GM19324 (cell line): ENCODE measurements at regions not wholly inside any gene's neighbourhood (a gene's known extent, or its start where the extent isn't known, plus 50 kb on each side); places are given as distances from the start of the nearest gene placed in this dataset.
"Not testable (repeated sequence)": the region's sequence is repeated elsewhere in the genome, so short reads cannot be mapped to it uniquely, and the experiment has no call there.

Experiments
- ATAC-seq: cut with Tn5 transposase; IDR thresholded peaks from one replicate; pipeline ENCODE4 v1.9.1; 2021; ENCODE audit warnings: mild to moderate bottlenecking, moderate library complexity; ENCODE audit not compliant: unreplicated experiment, low FRiP score

DNA sequence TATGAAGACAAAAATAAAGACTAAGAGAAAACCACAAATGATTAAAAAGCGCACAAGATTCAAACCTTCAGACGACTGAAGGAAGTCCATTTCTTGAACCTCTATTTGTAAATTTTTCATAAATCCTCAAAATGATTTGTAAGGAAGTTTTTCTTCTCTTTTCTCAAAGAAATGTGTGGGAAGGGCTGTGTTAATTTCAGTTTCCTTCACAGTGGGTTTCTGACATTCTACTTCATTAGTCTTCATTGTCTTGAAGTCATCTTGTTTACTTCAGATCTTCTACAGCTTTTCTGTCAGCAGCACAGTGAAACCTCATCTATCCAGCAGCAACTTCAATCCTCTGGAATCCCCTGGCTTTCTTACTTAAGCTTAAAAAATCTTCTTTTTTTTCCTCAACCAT, 87.6 kb upstream of the MYLIP start:
- no peak for ATAC-seq

DNA sequence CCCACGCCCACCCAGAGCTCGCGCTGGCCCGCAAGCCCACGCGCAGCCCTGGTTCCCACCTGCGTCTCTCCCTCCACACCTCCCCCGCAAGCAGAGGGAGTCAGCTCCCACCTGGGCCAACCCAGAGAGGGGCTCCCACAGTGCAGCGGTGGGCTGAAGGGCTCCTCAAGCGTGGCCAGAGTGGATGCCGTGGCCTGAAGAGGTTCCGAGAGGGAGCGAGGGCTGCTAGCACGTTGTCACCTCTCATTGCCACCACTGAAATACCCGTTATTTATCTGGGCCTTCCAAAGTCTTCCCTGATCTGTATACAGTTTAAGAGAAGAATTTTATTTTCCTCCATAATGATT, 88.3 kb upstream of the MYLIP start:
- ATAC-seq = no peak

DNA sequence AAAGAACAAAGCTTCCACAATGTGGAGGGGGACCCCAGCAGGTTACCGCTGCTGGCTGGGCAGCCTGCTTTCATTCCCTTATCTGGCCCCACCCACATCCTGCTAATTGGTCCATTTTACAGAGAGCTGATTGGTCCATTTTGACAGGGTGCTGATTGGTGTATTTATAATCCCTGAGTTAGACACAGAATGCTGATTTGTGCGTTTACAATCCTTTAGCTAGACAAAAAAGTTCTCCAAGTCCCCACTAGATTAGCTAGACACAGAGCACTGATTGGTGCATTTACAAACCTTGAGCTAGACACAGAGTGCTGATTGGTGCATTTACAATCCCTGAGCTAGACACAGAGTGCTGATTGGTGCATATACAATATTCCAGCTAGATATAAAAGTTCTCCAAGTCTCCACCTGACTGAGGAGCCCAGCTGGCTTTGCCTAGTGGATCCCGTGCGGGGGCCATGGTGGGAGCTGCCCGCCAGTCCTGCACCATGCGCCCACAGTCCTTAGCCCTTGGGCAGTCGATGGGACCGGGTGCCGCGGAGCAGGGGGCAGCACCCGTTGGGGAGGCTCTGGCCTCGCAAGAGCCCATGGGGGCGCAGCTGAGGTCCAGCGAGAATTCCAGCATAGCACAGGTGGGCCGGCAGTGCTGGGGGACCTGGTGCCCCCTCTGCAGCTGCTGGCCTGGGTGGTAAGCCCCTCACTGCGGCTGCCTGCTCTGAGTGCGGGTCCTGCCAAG, 88.8 kb upstream of the MYLIP start:
- not testable (repeated sequence) for ATAC-seq

GRCh38 chr6:16038938-16039337, 89.9 kb upstream of the MYLIP start:
- ATAC-seq = no peak

DNA sequence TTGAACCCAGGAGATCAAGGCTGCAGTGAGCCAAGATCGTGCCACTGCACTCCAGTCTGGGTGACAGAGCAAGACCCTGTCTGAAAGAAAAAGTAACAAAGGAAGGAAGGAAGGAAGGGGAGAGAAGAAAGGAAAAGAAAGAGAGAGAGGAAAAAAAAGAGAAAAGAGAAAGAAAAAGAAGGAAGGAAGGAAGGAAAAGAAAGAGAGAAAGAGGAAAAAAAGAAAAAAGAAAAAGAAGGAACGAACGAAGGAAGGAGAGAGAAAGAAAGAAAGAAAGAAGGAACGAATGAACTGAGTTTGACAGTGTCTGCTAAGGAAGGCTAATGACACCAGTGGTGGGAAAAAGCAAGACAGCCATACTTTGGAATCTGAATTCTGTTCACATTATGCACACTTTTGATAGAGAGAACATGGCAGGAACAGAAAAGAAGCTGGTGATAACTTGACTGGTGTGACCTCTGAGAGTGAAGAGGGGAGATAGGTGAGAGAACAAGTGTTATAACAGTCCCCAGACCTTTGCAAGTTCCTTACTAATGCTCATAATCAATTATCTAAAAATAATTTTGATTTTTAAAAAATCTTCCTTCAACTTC, 93.3 kb upstream of the MYLIP start:
- ATAC-seq = no peak

DNA sequence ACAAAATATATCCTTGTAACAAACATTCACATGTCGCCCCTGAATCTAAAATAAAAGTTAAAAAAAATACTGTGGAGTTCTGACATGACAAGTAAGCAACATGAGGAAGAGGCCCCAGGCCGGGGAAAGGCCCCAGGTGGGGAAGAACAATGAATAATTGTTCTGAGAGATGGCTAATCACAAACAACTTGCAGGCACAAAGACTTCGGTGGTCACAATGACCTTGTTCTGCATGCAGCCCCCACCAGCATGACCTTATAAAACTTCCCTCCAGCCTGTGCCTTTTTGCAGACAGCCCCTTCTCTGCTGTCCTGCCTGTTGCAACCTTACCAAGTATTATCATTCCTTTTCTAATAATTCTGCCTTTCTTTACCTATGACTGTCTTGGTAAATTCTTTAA, 95.7 kb upstream of the MYLIP start:
- ATAC-seq = no peak

GRCh38 chr6:16031278-16031981, 97.5 kb upstream of the MYLIP start:
- no peak for ATAC-seq

- ATAC-seq = no peak
Observed at GRCh38 chr6:16028966-16029365, 99.9 kb upstream of the MYLIP start.

- no peak for ATAC-seq
Observed at GRCh38 chr6:16020259-16020658, 108.6 kb upstream of the MYLIP start.

GRCh38 chr6:16019462-16019861, 109.4 kb upstream of the MYLIP start:
- no peak for ATAC-seq

DNA sequence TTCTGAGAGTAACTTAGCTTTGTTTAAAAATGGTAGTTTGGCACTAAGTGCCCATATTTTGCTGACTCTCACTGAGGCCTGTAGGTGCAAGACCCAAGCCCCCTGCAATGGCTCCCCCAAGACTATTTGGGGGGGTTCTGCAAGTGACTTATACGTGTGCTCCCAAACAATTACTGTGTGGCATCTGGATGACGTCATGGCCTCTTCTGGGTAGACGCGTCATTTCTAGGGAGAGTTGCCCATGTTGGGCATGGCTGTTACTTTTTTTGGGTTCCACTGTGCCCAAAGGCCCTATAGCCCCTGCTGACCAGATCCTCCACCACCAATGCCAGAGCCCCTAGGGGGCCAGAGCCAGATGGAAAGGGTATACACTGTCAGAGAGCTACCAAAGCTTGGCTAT, 110.3 kb upstream of the MYLIP start:
- ATAC-seq = no peak

GRCh38 chr6:16014325-16014724, 114.6 kb upstream of the MYLIP start:
- not testable (repeated sequence) for ATAC-seq

- ATAC-seq = no peak
Observed at GRCh38 chr6:16007146-16007545, 121.7 kb upstream of the MYLIP start.

DNA sequence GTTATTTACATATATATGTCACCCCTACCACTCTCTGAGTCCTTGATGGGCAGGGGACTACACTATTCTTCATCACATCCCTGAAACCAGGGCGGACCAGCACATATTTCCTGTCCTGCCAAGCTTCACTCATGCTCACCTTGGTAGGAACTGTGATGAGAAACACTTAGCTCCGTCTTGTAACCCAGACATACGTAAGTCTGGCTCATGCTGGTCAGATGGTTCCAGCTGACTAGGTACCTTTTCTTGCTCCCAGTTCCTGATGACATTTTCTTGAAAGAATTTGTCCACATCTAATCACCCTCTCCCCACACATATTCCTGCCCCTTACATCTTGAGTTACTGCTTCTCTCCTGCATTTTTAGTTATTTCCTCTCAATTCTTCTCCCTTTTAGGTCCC, 122.2 kb upstream of the MYLIP start:
- ATAC-seq = no peak

DNA sequence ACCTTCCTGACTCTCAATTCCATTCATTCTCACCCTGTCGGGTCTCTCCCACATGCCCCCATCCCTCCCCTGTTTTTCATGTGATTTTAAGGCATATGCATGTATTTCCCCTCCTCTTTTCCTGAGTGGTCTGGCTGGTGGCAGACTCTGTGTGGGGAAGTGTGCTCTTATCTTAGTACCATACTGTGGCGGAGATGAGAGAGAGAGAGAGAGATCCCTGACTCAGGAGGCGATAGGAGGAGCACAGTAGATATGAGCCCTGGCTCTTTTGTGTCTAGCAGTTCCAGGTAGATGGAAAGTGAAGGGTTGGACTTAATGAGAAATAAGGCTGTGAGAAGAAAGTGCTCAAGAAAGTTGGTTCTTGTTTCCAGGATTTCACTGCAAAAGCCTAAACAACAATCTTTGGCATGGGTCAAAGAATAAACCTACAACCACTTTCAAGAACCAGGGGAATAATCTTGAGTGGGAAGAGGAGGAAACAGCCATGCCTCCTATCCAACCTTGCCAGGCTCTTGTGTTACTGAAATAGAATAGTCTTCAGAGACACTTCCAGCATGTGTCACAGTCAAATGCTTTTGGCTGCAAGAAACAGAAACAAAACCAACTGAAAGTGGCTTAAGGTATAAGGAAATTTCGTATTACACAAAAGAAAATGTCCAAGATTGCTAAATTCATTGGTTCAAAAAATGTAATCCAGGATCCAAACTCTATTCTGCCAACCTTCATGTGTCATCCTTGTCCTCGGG, 123.8 kb upstream of the MYLIP start:
- no peak for ATAC-seq

GRCh38 chr6:16003197-16003491, 125.7 kb upstream of the MYLIP start:
- no peak for ATAC-seq

DNA sequence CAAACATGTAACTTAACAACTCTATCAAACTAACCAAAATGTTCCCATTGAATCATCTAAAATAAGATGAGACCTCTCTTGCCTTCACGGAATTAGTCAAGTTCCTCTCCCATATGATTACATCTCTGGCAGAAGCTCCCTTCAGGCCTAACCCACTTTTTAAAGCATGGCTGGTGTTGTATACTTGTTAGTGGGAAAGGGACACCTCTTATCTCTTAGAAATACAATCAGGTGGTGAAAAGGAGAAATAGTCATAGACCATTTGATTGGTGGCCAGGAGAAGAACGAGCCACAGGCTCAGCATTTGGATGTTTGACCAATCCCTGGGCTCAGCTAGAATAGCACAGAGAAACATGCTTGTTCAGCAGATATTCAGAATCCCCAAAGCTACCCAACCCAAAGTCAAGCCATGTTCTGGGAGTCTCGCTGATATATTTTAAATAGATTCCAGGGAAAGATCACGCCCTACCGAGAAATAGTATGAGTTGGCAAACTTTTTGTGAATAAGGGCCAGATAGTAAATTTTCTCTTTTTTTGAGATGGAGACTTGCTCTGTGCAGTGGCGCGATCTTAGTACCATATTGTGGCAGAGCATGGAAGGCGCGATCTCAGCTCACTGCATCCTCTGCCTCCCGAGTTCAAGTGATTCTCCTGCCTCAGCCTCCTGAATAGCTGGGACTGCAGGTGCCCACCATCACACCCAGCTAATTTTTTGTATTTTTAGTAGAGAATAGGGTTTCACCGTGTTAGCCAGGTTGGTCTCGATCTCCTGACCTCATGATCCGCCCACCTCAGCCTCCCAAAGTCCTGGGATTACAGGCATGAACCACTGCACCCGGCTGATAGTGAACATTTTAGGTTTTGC, 126.3 kb upstream of the MYLIP start:
- no peak for ATAC-seq

DNA sequence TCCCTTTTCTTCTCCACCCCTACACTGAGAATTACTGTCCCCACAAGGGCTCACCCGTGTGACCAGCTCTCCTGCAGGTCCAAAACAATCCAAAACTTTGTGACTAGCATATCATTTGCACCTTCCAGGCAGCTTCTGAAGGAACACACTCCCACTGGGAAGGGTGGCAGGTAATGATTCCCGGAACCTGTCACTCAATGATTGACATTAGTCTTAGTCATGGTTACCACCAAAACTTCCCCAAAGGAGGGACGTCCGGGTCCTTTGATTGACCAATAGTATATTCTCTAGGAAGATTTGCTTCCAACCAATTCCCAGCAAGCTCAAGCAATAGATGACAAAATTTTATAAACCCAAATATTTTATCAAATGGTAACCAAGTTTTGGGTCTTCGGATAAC, 127.7 kb upstream of the MYLIP start:
- ATAC-seq = no peak

- ATAC-seq = no peak
Observed at GRCh38 chr6:15999201-15999600, 129.7 kb upstream of the MYLIP start.

- ATAC-seq = no peak
Observed at GRCh38 chr6:15997586-15998388, 131.1 kb upstream of the MYLIP start.
